GM18873 (cell line): ENCODE measurements at regions not wholly inside any gene's neighbourhood (a gene's known extent, or its start where the extent isn't known, plus 50 kb on each side); places are given as distances from the start of the nearest gene placed in this dataset.

ENCODE experiments used
- ATAC-seq: cut with Tn5 transposase; IDR thresholded peaks from one replicate; pipeline ENCODE4 v1.9.1; 2021; ENCODE audit warnings: mild to moderate bottlenecking, moderate library complexity, moderate number of reproducible peaks; ENCODE audit not compliant: unreplicated experiment, low FRiP score

DNA sequence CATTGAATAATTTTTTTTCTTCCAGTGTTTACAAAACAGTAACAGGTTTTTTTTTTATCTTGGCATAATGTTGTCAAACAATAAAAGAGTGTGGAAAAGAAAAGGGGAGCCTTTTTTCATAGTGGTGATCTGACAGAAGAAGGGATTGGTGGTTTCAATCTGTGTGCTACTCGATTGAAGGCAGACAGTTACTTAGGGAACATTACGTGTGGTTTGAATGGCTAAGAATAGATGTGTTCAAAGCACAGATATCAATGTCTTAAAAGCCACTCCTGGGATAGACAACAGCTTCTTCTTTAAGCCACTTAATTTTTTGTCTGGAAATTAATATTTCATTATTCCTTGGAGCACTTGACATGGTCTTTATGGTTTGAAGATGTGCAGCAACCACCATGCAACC is 558.6 kb upstream of the ADGRL2 start:
- ATAC-seq, result no peak

DNA sequence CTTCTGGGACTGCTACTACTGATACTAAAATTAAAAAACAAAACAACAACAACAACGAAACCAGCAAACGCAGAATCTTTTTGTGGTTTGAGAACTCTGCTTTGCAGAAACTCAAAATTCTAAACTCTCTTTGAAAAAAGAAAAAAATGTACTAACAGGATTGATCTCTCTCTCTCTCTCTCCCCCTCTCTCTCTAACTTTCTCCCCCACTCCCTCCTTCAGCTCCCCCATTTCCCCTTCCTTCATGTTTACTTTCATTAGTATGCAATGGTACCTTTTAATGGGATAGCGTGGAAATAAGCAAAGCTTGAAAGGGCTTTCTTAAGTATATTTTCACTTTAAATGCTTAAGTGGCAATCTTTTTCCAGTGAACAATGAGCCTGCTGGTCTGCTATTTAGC is 562.6 kb upstream of the ADGRL2 start:
- no peak for ATAC-seq

DNA sequence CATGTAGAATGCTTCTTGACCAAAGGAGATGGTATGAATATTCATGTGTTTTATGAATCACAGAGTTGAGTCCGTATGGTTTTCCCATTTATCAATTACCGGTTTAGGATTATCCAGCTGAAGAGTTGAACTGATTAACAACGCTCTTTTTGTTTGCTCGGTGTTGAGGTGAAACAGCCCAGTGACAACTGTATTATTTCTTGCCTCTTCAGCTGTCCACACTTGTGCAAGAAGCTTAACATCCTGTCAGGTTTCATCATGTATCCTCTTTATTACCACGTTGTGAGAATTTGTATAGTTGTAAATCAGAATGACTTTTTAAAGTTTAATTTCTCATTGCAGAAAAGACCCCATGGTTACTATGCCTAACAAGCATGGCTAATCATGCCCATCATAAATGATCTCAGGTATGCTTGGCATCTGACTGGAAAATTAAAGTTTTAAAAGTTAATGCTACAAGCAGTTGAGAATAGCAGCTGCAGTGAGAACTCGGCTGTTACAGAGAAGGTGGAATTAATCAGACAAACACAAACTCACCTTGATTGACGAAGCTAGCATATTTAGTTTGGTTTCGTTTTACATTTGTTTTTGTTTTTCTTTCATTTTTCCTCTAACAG is 563.2 kb upstream of the ADGRL2 start:
- ATAC-seq, result no peak

DNA sequence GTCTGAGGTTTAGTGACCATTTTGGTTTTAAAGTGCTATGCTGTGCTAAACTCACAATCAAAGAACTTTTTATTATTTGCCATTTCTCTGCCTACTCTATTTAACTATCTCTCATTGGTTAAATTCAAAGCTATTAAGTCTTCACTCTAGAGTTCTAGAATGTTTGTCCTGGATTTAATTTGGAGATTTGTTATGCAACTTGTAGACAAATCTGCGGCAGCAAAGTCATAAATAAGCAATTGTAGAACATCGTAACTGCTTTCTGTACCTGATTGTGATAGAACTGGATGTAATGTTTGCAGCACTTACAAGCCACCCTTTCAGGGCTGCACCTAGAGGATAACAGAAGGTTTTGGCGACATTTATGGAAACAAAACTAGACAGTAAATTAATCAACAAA is 566.5 kb upstream of the ADGRL2 start:
- no peak for ATAC-seq

DNA sequence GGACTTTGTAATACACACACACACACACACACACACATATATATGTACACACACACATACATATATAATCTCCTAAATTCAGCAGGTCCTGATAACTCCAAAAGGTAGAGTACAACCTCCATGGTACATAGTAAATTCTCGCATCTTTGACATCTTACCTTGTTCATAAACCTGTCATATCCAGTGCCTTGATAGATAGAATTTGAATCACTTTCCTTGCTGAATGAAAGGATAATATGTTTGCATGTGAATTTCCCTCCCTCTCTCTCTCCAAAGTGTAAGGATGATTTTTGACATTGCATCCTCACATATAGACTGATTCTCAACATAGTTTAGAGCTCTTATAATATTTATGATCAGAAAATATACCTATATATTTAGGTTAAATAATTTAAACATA is 567.1 kb upstream of the ADGRL2 start:
- no peak for ATAC-seq

DNA sequence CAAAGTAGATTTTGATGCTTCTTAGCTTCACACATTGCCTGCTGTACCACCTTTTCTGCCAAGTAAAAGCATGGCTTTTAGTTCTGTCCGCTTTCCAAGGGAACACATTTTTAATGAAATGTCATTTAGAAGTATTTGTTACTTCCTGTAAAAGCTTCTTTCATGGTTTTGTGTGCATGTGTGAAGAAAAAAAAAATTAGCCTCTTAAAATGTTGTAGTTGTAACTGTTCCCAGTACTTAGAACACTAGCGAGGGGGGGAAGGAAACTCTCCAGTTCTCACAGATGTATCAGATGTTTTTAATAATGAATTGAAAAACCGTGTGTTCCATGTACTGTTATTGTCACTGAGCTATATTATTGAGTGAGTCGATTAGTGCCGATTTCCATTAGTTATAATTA is 568.3 kb upstream of the ADGRL2 start:
- no peak for ATAC-seq

DNA sequence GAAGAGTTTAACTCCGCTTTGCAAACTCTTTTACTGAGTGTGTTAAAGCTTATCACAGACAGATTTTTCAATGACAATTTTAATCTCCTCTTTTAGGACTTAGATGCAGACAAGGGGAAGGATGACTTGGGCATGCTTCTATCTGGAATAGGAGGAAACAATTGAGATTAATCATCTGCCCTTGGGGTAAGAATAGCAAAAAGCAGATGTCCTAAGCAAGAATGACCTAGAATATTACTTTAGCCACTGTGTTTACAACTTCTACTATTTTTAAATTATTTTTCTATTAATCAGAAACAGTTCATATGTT is 569.0 kb upstream of the ADGRL2 start:
- ATAC-seq, result no peak

DNA sequence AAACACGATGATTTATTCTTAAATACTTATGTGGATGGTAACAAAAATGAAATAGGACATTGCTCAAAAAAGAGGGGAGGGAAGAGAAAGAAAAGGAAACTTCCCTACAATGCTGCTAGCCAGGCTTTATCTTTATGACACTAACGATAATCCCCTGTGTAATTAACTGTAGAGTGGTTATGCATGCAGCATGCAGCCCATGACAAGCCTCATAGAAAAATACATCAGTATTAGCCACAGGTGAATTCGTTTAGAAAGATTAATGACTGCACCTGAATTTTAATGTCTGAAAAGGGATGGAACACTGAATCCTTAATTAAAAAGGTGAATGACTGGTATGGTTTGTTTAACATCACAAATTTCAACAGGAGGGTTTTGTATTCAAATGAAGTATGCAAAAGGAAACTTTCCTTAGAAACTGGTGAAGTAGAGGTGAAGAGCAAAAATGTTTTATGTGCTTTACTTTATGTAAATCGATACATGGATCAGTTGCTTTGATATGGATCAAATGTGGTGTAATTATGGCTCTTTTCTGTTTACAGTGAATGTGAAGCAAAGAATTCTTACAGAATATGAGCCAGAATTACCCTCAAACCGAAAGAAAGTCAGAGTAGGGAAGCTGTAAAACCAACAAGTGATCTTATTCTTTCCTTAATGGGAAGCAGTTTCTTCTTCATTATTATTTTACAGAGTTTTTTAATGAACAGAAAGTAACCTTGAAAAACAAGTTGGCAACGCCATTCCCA is 569.6 kb upstream of the ADGRL2 start:
- ATAC-seq, result no peak

DNA sequence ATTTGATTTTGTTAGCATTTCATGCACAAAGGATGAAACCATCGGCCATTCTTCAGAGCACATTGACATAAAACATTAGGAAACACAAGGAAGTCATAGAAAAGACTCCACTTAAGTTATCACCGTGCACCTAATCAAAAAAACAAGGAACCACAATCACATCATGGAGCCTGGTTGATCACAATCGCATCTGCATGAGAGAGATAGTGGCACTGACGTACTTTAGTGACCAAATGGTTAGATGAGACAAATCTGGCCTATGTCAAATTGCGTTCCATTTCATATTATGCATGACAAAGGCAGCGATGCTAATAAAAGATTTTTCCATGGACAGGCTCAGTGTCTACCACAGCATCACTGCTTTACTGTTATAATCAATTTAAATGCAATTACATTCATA is 571.8 kb upstream of the ADGRL2 start:
- ATAC-seq, result no peak

DNA sequence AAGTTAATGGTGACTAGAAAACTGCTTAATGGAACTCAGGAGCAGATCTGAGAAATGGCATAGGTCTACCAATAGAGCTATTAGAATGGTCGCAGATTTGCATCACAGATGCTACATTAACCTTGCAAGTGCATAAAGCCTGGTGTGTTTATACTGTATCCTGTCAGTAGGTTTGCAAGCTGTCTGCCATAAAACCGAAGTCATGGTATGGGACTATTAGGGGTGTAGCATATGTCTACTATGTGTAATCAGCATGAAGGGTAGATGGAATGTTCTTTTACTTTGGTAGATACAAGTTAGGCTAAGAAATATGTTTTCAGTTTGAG is 574.2 kb upstream of the ADGRL2 start:
- ATAC-seq, result no peak

DNA sequence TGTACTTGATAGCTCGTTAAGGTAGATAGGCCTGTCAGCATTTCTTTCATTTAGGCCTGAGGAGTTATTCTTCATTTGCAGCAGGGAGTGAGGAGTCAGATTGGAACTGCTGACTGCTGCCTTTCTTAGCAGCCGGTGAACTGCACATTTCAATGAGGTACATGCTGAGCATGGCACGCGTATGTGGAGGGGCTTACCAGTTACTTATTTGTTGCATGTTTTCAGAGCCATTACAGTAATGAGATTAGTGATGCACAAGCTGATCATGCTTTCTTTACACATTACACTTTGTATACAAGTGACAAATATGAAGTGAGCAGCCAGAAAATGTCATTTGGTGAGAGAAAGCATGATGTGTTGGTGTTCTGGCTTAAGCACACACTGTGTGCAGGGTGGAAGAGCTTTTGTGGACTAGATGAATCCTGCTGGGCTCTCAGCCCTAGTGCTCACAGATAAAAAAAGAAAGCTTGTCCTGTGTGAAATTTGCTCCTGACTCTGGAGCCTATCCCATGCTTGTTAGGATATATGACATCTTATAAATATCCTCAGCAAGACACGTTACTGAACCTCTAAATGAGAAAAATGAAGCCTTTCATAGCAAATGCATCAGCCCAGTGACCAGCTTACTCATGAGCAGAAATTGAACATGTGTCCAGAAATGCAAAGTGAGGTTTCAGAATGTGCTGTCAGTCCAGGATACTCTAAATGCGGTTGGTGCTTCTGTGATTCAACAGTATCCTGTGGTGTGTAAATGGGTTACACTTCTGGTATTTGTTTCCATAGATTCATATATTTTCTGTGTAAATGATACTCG is 574.7 kb upstream of the ADGRL2 start:
- peak; percentile 86 for ATAC-seq

DNA sequence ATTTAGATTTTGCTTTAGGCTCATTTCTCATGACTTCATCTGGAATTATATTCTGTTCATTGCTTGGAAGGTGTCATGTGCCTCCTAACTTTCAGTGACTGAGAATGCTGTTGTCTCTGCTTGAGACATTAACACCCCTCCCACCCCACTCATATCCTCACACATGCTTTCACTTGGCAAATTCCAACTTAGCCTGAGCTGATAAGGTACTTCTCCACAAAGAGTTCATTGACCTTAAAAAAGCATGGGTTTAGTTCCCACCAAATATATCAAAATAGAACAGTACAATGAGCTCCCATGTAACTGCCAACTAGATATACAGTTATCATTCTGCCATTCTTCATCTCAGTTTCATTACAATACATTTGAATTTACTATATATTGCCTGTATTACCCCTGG is 576.5 kb upstream of the ADGRL2 start:
- no peak for ATAC-seq

DNA sequence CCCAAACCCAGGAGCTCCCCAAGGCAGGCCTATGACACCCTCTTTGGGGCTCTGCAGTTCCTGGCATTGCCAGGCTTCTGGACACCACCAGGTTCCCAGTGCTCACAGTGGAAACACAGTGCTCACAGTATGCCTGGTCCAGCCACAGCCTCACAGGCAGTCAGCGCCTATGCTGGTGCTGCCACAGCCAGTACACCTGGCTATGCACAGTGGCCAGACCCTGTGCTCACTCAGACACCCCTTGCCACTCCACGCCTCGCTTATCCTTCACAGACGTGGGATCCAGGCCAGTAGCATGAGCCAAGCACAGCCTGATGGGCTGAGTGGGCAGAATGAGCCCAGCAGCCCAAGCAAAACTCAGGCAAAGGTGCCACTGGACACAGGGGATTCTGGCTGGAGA is 579.2 kb upstream of the ADGRL2 start:
- no peak for ATAC-seq

DNA sequence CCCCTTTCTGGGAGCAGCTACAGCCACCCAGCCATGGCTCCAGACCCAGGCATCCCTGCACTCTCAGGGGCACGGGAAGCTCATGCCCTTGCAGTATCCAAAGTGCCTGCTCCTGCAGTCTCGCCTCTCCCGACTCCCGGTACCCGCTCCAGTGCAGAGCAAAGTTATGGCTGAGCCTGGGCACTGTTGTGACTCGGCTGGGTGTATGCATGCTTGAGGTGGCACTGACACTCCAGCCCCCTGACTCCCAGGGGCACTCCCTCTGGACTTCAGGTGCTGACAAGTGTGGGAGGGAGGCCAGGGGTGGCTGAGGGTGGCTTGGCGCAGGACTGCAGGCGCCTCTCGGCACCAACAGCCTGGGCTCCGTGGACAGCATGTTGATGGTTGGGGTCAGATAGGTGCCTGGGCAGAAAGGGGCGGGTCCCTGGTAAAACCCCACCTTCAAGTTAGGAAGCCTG is 580.1 kb upstream of the ADGRL2 start:
- ATAC-seq, result no peak

DNA sequence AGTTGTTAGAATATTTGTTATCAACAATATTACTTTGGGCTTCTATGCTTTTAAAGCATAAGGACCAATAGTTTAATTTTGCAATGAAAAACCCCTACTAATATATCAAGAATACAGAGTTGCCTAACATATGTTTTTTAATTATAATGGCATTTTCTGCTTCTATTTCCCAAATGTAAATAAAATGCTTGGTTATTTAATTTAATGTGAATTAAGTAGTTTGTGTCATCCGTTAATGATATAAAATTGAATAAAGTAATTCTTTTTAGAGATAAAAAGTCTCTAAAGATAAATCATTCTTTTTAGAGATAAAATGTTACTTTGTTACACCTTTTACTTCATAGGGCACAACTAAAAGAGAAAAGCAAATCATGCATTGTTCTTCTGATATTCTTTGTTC is 583.7 kb upstream of the ADGRL2 start:
- no peak for ATAC-seq

DNA sequence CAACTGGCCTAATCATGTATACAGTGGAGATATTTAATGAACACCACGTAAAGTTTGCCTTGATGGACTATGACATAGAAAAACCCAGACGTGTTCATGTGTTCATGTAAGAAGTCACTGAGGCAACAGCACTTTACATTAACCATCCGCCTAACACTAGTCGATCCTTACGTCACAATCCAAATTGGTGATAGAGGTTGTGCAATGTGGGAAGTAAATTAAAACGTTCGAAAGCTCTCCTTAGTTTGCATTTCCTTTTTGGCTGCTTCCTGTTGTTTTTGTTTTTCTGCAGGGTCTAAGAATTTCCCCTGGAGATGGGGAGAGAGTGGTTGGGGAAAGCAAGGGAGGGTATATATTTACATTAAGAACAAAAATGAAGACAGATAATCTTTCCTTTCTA is 587.5 kb upstream of the ADGRL2 start:
- no peak for ATAC-seq

DNA sequence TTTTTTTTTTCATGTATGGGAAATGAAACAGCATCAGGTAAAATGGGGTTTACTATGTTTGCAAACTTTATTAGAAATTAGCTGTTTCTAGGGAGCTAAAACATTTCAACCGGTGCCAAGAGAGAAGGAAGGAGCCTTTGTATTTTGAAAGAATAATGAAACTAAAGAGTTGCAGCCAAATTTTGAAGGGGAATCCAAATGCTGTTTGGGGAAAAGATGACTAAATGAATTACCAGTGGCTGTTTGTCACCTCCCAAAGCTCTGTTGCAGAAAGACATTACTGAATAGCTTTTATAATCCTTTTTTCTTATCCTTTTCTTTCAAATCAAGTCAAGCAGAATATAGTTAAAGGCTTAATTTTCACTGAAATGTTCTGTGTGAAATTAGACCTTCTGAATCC is 591.3 kb upstream of the ADGRL2 start:
- no peak for ATAC-seq

DNA sequence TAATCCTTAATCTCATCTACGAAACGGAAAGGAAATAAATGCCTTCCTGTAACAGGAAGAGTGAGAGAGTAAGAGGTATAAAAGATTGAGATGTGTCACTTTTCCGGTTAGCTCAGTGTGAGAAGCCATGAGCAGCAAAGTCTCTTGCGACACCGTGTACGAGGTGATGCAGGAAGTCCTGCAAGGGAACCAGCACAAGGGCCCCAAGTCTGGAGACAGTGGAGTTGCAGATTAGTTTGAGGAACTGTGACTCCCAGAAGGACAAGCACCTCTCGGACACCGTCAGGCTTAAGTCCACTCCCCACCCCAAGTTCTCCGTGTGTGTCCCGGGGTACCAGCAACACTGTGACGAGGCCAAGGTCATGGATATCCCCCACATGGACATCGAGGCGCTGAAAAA is 592.3 kb upstream of the ADGRL2 start:
- ATAC-seq, result no peak

DNA sequence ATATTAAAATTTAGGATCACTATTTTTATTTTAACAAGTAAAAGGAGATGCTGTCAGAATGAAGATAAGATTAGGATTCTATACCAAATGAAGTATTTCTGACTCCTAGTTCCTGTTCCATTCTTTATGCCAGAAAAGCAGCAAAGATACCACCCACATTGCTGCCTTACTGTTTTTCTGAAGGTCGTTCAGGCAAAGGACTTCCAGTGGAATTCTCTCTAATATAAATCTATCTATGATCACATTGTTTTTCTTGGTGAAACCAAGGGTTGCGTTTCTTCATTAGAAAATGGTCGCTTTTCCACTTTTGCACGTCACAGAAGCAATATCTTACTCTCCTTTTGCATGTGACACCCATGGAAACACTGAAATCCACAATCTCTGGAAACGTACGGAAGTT is 594.8 kb upstream of the ADGRL2 start:
- no peak for ATAC-seq

DNA sequence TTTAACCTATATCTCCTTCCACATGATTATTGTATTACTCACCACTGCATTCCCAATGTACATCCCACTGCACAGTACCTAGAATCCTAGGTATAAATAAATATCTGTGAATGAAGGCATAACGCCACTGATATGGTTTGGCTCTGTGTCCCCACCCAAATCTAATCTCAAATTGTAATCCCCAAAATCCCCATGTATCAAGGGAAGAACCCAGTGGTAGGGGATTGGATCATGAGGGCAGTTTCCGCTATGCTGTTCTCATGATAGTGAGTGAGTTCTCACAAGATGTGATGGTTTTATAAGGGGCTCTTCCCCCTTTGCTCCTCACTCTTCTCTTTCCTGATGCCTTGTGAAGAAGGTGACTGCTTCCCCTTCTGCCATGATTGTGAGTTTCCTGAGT is 599.0 kb upstream of the ADGRL2 start:
- no peak for ATAC-seq

DNA sequence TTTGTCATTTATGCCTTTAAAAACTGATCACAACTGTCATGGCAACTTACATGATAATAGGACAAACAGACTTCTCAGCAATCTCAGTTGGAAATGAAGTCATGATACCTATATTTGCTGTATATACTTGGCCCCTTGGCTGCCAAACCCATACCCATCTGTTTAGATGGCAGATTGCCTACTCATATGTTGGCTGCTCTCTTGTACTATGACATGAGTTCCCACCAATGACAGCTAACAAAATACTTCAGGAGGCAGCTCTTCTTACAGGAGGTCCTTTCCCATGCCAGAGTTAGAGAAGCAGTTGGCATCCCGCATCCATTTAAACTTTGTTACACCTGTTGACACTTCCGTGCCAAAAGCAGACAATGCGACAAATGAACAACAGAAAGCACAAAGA is 603.1 kb upstream of the ADGRL2 start:
- ATAC-seq, result no peak
